ENCODE measurements at regions not wholly inside any gene's neighbourhood (a gene's known extent, or its start where the extent isn't known, plus 50 kb on each side); places are given as distances from the start of the nearest gene placed in this dataset.
"Not testable (repeated sequence)": the region's sequence is repeated elsewhere in the genome, so short reads cannot be mapped to it uniquely, and the experiment has no call there.

GRCh38 chr14:71403656-71404055 lies 496.4 kb downstream of the PCNX1 start:
- peak; percentile 6 for DNase-seq

- DNase-seq = no peak
These were observed 498.4 kb downstream of the PCNX1 start for GRCh38 chr14:71405676-71406075.

- no peak for DNase-seq
These were observed 501.2 kb downstream of the PCNX1 start for GRCh38 chr14:71408362-71409030.

- DNase-seq = no peak
These were observed 503.5 kb downstream of the PCNX1 start for GRCh38 chr14:71410578-71411284.

- DNase-seq = no peak
These were observed 504.0 kb downstream of the PCNX1 start for GRCh38 chr14:71411285-71411595.

GRCh38 chr14:71411738-71412137 lies 504.5 kb downstream of the PCNX1 start:
- DNase-seq = no peak

- DNase-seq = peak; percentile 30
These were observed 507.6 kb downstream of the PCNX1 start for GRCh38 chr14:71414631-71415403.

GRCh38 chr14:71415404-71415690 lies 508.1 kb downstream of the PCNX1 start:
- DNase-seq = peak; percentile 30

- DNase-seq = no peak
These were observed 509.1 kb downstream of the PCNX1 start for GRCh38 chr14:71416392-71416791.

- no peak for DNase-seq
These were observed 511.4 kb downstream of the PCNX1 start for GRCh38 chr14:71418532-71419245.

- no peak for DNase-seq
These were observed 508.7 kb upstream of the RGS6 start for GRCh38 chr14:71423481-71423880.

- no peak for DNase-seq
These were observed 507.3 kb upstream of the RGS6 start for GRCh38 chr14:71424941-71425340.

- DNase-seq = no peak
These were observed 506.2 kb upstream of the RGS6 start for GRCh38 chr14:71426001-71426400.

- DNase-seq = no peak
These were observed 502.3 kb upstream of the RGS6 start for GRCh38 chr14:71429902-71430301.

- DNase-seq = no peak
These were observed 501.9 kb upstream of the RGS6 start for GRCh38 chr14:71430321-71430677.

- DNase-seq = no peak
These were observed 501.4 kb upstream of the RGS6 start for GRCh38 chr14:71430678-71431376.

GRCh38 chr14:71432334-71433110 lies 499.7 kb upstream of the RGS6 start:
- no peak for DNase-seq

GRCh38 chr14:71433303-71433702 lies 498.9 kb upstream of the RGS6 start:
- no peak for DNase-seq

GRCh38 chr14:71435641-71436040 lies 496.6 kb upstream of the RGS6 start:
- not testable (repeated sequence) for DNase-seq

GRCh38 chr14:71437870-71438269 lies 494.4 kb upstream of the RGS6 start:
- peak; percentile 55 for DNase-seq

- peak; percentile 36 for DNase-seq
These were observed 493.5 kb upstream of the RGS6 start for GRCh38 chr14:71438684-71439083.

- no peak for DNase-seq
These were observed 491.1 kb upstream of the RGS6 start for GRCh38 chr14:71441126-71441525.
